HG03103 (cell line): ENCODE measurements at regions not wholly inside any gene's neighbourhood (a gene's known extent, or its start where the extent isn't known, plus 50 kb on each side); places are given as distances from the start of the nearest gene placed in this dataset.

ENCODE experiments used
- ATAC-seq: cut with Tn5 transposase; IDR thresholded peaks from one replicate; pipeline ENCODE4 v1.9.1; 2021; ENCODE audit warnings: low read depth; ENCODE audit not compliant: unreplicated experiment

DNA sequence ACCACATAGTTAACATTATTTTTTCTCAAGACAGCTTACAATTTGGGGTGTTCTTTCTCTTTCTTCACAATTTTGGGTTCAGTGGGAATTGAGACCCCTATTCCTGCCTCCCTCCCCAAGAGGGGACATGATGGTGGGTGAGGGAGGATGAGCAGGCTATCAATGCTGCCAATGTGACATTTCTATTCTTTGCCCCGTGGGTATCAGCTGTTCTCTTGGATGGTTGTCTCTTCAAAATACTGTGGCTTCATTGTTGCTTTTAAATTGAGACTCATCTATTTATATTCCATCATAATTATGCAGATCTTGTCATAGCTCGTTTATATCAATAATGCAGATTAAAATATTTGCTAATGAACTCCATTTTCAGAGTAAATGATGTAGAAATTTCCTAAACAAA, 56.5 kb upstream of the ANO4 start:
- ATAC-seq = no peak

GRCh38 chr12:100741084-100741711, 53.4 kb upstream of the ANO4 start:
- ATAC-seq = no peak

DNA sequence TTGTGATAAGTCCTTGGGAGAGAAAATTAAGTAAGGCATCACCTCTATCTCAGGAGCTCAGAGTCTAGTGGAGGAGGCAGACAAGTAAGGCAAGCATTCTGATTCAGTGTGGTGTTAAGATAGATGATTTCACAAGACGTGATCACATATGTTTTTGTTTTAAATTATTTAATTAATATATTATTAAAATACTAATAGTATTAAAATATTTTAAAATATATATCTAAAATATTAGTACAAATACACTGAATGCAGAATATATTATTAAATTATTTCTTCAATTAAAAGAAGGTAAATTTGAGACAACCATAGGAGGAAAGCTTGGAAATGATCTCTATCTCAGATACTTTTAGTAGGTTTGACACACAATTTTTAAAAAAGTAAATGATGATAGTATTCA, 51.5 kb upstream of the ANO4 start:
- no peak for ATAC-seq
